CD8-positive, alpha-beta memory T cell (primary cell): ENCODE measurements at regions not wholly inside any gene's neighbourhood (a gene's known extent, or its start where the extent isn't known, plus 50 kb on each side); places are given as distances from the start of the nearest gene placed in this dataset.
"Not testable (repeated sequence)": the region's sequence is repeated elsewhere in the genome, so short reads cannot be mapped to it uniquely, and the experiment has no call there.

Experiments
- CTCF ChIA-PET: fragments of 350-600 bp; sonication (Branson Sonifier 250); formaldehyde crosslinking; loops from one replicate; lab custom pipeline; 2021; ENCODE audit warnings: antibody characterized with exemption; lab: Charles Lee
- POLR2A ChIA-PET: fragments of 350-600 bp; sonication (Branson Sonifier 250); formaldehyde crosslinking; loops from one replicate; lab custom pipeline; 2021; ENCODE audit warnings: antibody characterized with exemption; lab: Charles Lee
- DNase-seq, 5 donors: peaks; one replicate each; pipeline versions ENCODE4 v3.0.0 to v3.0.0-alpha.2; 2020 to 2022; ENCODE audit warnings: mixed read lengths in 1 of 5
- H3K27ac ChIP-seq: one replicate; pipeline ENCODE4 v1.7.0; 2013; ENCODE audit warnings: low read depth, mild to moderate bottlenecking, low read length, moderate library complexity
- H3K27me3 ChIP-seq: 2 replicates; pipeline ENCODE4 v1.7.0; 2013; ENCODE audit warnings: low read length, mild to moderate bottlenecking; ENCODE audit not compliant: insufficient read depth, poor library complexity, severe bottlenecking
- H3K36me3 ChIP-seq: 2 replicates; pipeline ENCODE4 v1.7.0; 2013; ENCODE audit warnings: mild to moderate bottlenecking, low read length, moderate library complexity; ENCODE audit not compliant: insufficient read depth
- H3K4me1 ChIP-seq: 2 replicates; pipeline ENCODE4 v1.7.0; 2013; ENCODE audit warnings: mild to moderate bottlenecking, low read length, moderate library complexity; ENCODE audit not compliant: insufficient read depth
- H3K4me3 ChIP-seq: 2 replicates; pipeline ENCODE4 v1.7.0; 2013; ENCODE audit warnings: mild to moderate bottlenecking, low read length
- H3K9me3 ChIP-seq: 2 replicates; pipeline ENCODE4 v1.7.0; 2013; ENCODE audit warnings: mild to moderate bottlenecking, low read length
- H3K27ac Mint-ChIP-seq, 8 donors: one replicate each; pipeline ENCODE4 v1.8.0; 2020 to 2021; ENCODE audit warnings: mixed read lengths in 8 of 8, mild to moderate bottlenecking in 6 of 8, inconsistent platforms in 3 of 8, moderate library complexity in 3 of 8
- H3K27me3 Mint-ChIP-seq, 2 donors: one replicate each; pipeline ENCODE4 v1.8.0; 2020 to 2021; ENCODE audit warnings: mixed read lengths in 2 of 2, mild to moderate bottlenecking in 1 of 2, moderate library complexity in 1 of 2
- H3K36me3 Mint-ChIP-seq, 3 donors: one replicate each; pipeline ENCODE4 v1.8.0; 2020 to 2021; ENCODE audit warnings: mixed read lengths in 3 of 3, inconsistent platforms in 1 of 3, mild to moderate bottlenecking in 1 of 3
- H3K4me1 Mint-ChIP-seq, 3 donors: one replicate each; pipeline ENCODE4 v1.8.0; 2020 to 2021; ENCODE audit warnings: mixed read lengths in 3 of 3, inconsistent platforms in 1 of 3, mild to moderate bottlenecking in 1 of 3
- H3K4me3 Mint-ChIP-seq, 7 donors: one replicate each; pipeline ENCODE4 v1.8.0; 2020 to 2021; ENCODE audit warnings: mixed read lengths in 7 of 7, mild to moderate bottlenecking in 6 of 7, moderate library complexity in 4 of 7, inconsistent platforms in 2 of 7
- H3K9me3 Mint-ChIP-seq, 5 donors: one replicate each; pipeline ENCODE4 v1.8.0; 2020 to 2022; ENCODE audit warnings: mixed read lengths in 5 of 5, mild to moderate bottlenecking in 3 of 5, moderate library complexity in 2 of 5, inconsistent platforms in 1 of 5

- CTCF ChIA-PET, result no interaction called here
- no peak overlapping the region for H3K4me3 ChIP-seq
- no peaks in the 10 kb centered on the region for H3K36me3 ChIP-seq
- H3K4me1 ChIP-seq, result no peaks in the 10 kb centered on the region
- DNase-seq, result no peak
- no peak overlapping the region for H3K27ac ChIP-seq
- POLR2A ChIA-PET, result no interaction called here
- H3K9me3 Mint-ChIP-seq, result no peaks in the 10 kb centered on the region
- H3K27ac Mint-ChIP-seq, result no peak overlapping the region
- H3K36me3 Mint-ChIP-seq, result no peaks in the 10 kb centered on the region
- no peak overlapping the region for H3K4me3 Mint-ChIP-seq
- H3K27me3 ChIP-seq, result no peaks in the 10 kb centered on the region
- no peaks in the 10 kb centered on the region for H3K9me3 ChIP-seq
- no peaks in the 10 kb centered on the region for H3K4me1 Mint-ChIP-seq
- H3K27me3 Mint-ChIP-seq, result no peaks in the 10 kb centered on the region
These were observed 164.3 kb upstream of the GMNC start for GRCh38 chr3:191026746-191027145.

- POLR2A ChIA-PET, result no interaction called here
- no peak overlapping the region for H3K27ac Mint-ChIP-seq
These were observed 158.4 kb upstream of the GMNC start for GRCh38 chr3:191020730-191021396.

GRCh38 chr3:191019855-191020254, 157.4 kb upstream of the GMNC start:
- CTCF ChIA-PET, result no interaction called here
- H3K9me3 Mint-ChIP-seq, result peaks cover 0 to 4% (median 0%) of the 10 kb centered on the region in 5 donors
- no peak overlapping the region for H3K4me3 Mint-ChIP-seq
- H3K4me1 Mint-ChIP-seq, result no peaks in the 10 kb centered on the region
- H3K27ac Mint-ChIP-seq, result no peak overlapping the region
- Histone ChIP-seq H3K9me3 (no peaks in the 10 kb centered on the region), H3K27me3 (no peaks in the 10 kb centered on the region), H3K4me3 (no peak overlapping the region), H3K4me1 (no peaks in the 10 kb centered on the region), H3K36me3 (no peaks in the 10 kb centered on the region), H3K27ac (no peak overlapping the region)
- H3K27me3 Mint-ChIP-seq, result no peaks in the 10 kb centered on the region
- POLR2A ChIA-PET, result no interaction called here
- DNase-seq, result no peak
- no peaks in the 10 kb centered on the region for H3K36me3 Mint-ChIP-seq

More at GRCh38 chr3:191020730-191021396, 158.4 kb upstream of the GMNC start:
- H3K4me1 ChIP-seq, result no peaks in the 10 kb centered on the region
- H3K27ac ChIP-seq, result no peak overlapping the region
- no peak for DNase-seq
- peaks cover 0 to 2% (median 0%) of the 10 kb centered on the region in 5 donors for H3K9me3 Mint-ChIP-seq
- no peaks in the 10 kb centered on the region for H3K27me3 ChIP-seq
- no peak overlapping the region for H3K4me3 ChIP-seq
- no peak overlapping the region for H3K4me3 Mint-ChIP-seq
- CTCF ChIA-PET, result no interaction called here
- H3K27me3 Mint-ChIP-seq, result no peaks in the 10 kb centered on the region
- no peaks in the 10 kb centered on the region for H3K36me3 Mint-ChIP-seq
- no peaks in the 10 kb centered on the region for H3K4me1 Mint-ChIP-seq
- no peaks in the 10 kb centered on the region for H3K9me3 ChIP-seq
- H3K36me3 ChIP-seq, result no peaks in the 10 kb centered on the region

- H3K27ac Mint-ChIP-seq, DNase-seq, H3K36me3 Mint-ChIP-seq, CTCF ChIA-PET, H3K27me3 ChIP-seq, H3K27ac ChIP-seq, H3K4me1 Mint-ChIP-seq, POLR2A ChIA-PET, H3K36me3 ChIP-seq, H3K9me3 ChIP-seq, H3K4me3 ChIP-seq, H3K4me3 Mint-ChIP-seq, H3K4me1 ChIP-seq, H3K27me3 Mint-ChIP-seq: not testable (repeated sequence)
- H3K9me3 Mint-ChIP-seq, result peaks cover 0 to 13% (median 6%) of the 10 kb centered on the region in 5 donors
These were observed 153.5 kb upstream of the GMNC start for GRCh38 chr3:191015960-191016359.

- Histone ChIP-seq H3K36me3 (no peaks in the 10 kb centered on the region), H3K4me3 (no peak overlapping the region), H3K27ac (no peak overlapping the region), H3K27me3 (no peaks in the 10 kb centered on the region), H3K4me1 (no peaks in the 10 kb centered on the region), H3K9me3 (no peaks in the 10 kb centered on the region)
- POLR2A ChIA-PET, result no interaction called here
- Mint-ChIP-seq H3K27me3 (no peaks in the 10 kb centered on the region), H3K27ac (no peak overlapping the region), H3K36me3 (no peaks in the 10 kb centered on the region), H3K4me3 (no peak overlapping the region), H3K4me1 (no peaks in the 10 kb centered on the region), H3K9me3 (peaks cover 6 to 22% (median 7%) of the 10 kb centered on the region in 5 donors)
- CTCF ChIA-PET, result no interaction called here
- DNase-seq, result no peak
These were observed 145.6 kb upstream of the GMNC start for GRCh38 chr3:191008074-191008473.

- POLR2A ChIA-PET, result no interaction called here
- H3K9me3 Mint-ChIP-seq, result peaks cover 2 to 22% (median 7%) of the 10 kb centered on the region in 5 donors
- Histone ChIP-seq H3K4me1 (no peaks in the 10 kb centered on the region), H3K9me3 (no peaks in the 10 kb centered on the region), H3K36me3 (no peaks in the 10 kb centered on the region), H3K27ac (no peak overlapping the region), H3K4me3 (no peak overlapping the region), H3K27me3 (no peaks in the 10 kb centered on the region)
- no peaks in the 10 kb centered on the region for H3K4me1 Mint-ChIP-seq
- H3K36me3 Mint-ChIP-seq, result no peaks in the 10 kb centered on the region
- no peak overlapping the region for H3K27ac Mint-ChIP-seq
- CTCF ChIA-PET, result no interaction called here
- DNase-seq, result no peak
- H3K4me3 Mint-ChIP-seq, result no peak overlapping the region
- no peaks in the 10 kb centered on the region for H3K27me3 Mint-ChIP-seq
These were observed 143.3 kb upstream of the GMNC start for GRCh38 chr3:191005790-191006189.

- Histone ChIP-seq H3K4me1 (no peaks in the 10 kb centered on the region), H3K27ac (no peak overlapping the region), H3K9me3 (no peaks in the 10 kb centered on the region), H3K36me3 (no peaks in the 10 kb centered on the region), H3K4me3 (no peak overlapping the region), H3K27me3 (no peaks in the 10 kb centered on the region)
- Mint-ChIP-seq H3K36me3 (no peaks in the 10 kb centered on the region), H3K4me3 (no peak overlapping the region), H3K27me3 (no peaks in the 10 kb centered on the region), H3K9me3 (peaks cover 0 to 16% (median 3%) of the 10 kb centered on the region in 5 donors), H3K4me1 (no peaks in the 10 kb centered on the region), H3K27ac (no peak overlapping the region)
- POLR2A ChIA-PET, result no interaction called here
- CTCF ChIA-PET, result no interaction called here
- DNase-seq, result no peak
These were observed 141.2 kb upstream of the GMNC start for GRCh38 chr3:191003742-191004141.

GRCh38 chr3:190996181-190996775, 133.8 kb upstream of the GMNC start:
- CTCF ChIA-PET, result no interaction called here
- POLR2A ChIA-PET, result no interaction called here
- Mint-ChIP-seq H3K4me1 (no peaks in the 10 kb centered on the region), H3K4me3 (no peak overlapping the region), H3K27ac (no peak overlapping the region), H3K27me3 (no peaks in the 10 kb centered on the region), H3K9me3 (peaks cover 1 to 10% (median 6%) of the 10 kb centered on the region in 5 donors), H3K36me3 (no peaks in the 10 kb centered on the region)
- no peaks in the 10 kb centered on the region for H3K36me3 ChIP-seq
- H3K9me3 ChIP-seq, result no peaks in the 10 kb centered on the region
- H3K27me3 ChIP-seq, result no peaks in the 10 kb centered on the region
- H3K4me1 ChIP-seq, result no peaks in the 10 kb centered on the region
- H3K4me3 ChIP-seq, result no peak overlapping the region
- DNase-seq, result no peak
- H3K27ac ChIP-seq, result no peak overlapping the region
